Vagina (tissue), 2 donors: ENCODE measurements at regions not wholly inside any gene's neighbourhood (a gene's known extent, or its start where the extent isn't known, plus 50 kb on each side); places are given as distances from the start of the nearest gene placed in this dataset.

Source experiments
- CTCF ChIP-seq, 3 experiments: fragments of 450-650 bp in 2 of 3; fragments of 200-600 bp in 1 of 3; sonication (generic) in 1 of 3; IDR thresholded peaks; one replicate each; pipeline ENCODE4 v1.5.1; 2017 to 2019; ENCODE audit warnings: antibody characterized with exemption in 3 of 3, mild to moderate bottlenecking in 2 of 3, moderate library complexity in 2 of 3
- POLR2A ChIP-seq, 2 donors: fragments of 450-650 bp; IDR thresholded peaks; one replicate each; pipeline ENCODE4 v1.6.1; 2017; ENCODE audit warnings: antibody characterized with exemption in 2 of 2, mild to moderate bottlenecking in 2 of 2, moderate library complexity in 2 of 2
- POLR2AphosphoS5 ChIP-seq, 2 donors: sonication (generic); formaldehyde crosslinking; IDR thresholded peaks; one replicate each; pipeline ENCODE4 v1.9.0; 2017; ENCODE audit warnings: antibody characterized with exemption in 2 of 2, mild to moderate bottlenecking in 2 of 2, low read depth in 1 of 2; ENCODE audit not compliant: insufficient read depth in 1 of 2

GRCh38 chr13:33445476-33445875, 159.9 kb upstream of the STARD13 start:
- TF ChIP-seq POLR2A (IDR thresholded peaks at IDR 0.05) (no peak), CTCF (IDR thresholded peaks at IDR 0.05) (no peak), POLR2AphosphoS5 (IDR thresholded peaks at IDR 0.05; ENCODE audit: insufficient read depth in 1 of 2, low read depth in 1 of 2) (no peak)
